IMR-90 (cell line): ENCODE measurements at regions not wholly inside any gene's neighbourhood (a gene's known extent, or its start where the extent isn't known, plus 50 kb on each side); places are given as distances from the start of the nearest gene placed in this dataset.

Experiments
- CEBPB ChIP-seq: IDR thresholded peaks from 2 replicates; pipeline ENCODE4 v1.6.1; 2012; ENCODE audit warnings: low read depth, low read length, improper control_type of control experiment
- CHD1 ChIP-seq: IDR thresholded peaks from 2 replicates; pipeline ENCODE4 v1.6.1; 2012; ENCODE audit warnings: low read depth, low read length, improper control_type of control experiment
- FOS ChIP-seq: fragments of 150-350 bp; IDR thresholded peaks from 2 replicates; pipeline ENCODE4 v1.6.1; 2016; ENCODE audit warnings: low read depth, low read length
- MAFK ChIP-seq: IDR thresholded peaks from 2 replicates; pipeline ENCODE4 v1.6.1; 2012; ENCODE audit warnings: low read depth, low read length, improper control_type of control experiment
- POLR2A ChIP-seq: IDR thresholded peaks from 2 replicates; pipeline ENCODE4 v1.6.1; 2012; ENCODE audit warnings: mild to moderate bottlenecking, low read depth, low read length
- RFX5 ChIP-seq: IDR thresholded peaks from 2 replicates; pipeline ENCODE4 v1.8.0; 2012; ENCODE audit warnings: low read depth, mild to moderate bottlenecking, low read length, moderate library complexity
- SMC3 ChIP-seq: fragments of 150-350 bp; IDR thresholded peaks from 2 replicates; pipeline ENCODE4 v1.6.1; 2016; ENCODE audit warnings: low read depth, mild to moderate bottlenecking, antibody characterized with exemption, low read length, moderate library complexity
- TF ChIP-seq, protein P1 (sequence below): conservative IDR thresholded peaks from 2 replicates; pipeline ENCODE4 v1.5.1; 2012; ENCODE audit warnings: mild to moderate bottlenecking, low read depth, low read length, improper control_type of control experiment
- TF ChIP-seq, protein P2 (sequence below): fragments of 150-350 bp; IDR thresholded peaks from 2 replicates; pipeline ENCODE4 v1.6.1; 2016; ENCODE audit warnings: low read depth, mild to moderate bottlenecking, low read length, moderate library complexity, borderline replicate concordance

- TF ChIP-seq POLR2A (no peak), CHD1 (no peak), CEBPB (no peak), RFX5 (no peak), FOS (no peak), MAFK (no peak), SMC3 (no peak)
- TF ChIP-seq, protein P1, sequence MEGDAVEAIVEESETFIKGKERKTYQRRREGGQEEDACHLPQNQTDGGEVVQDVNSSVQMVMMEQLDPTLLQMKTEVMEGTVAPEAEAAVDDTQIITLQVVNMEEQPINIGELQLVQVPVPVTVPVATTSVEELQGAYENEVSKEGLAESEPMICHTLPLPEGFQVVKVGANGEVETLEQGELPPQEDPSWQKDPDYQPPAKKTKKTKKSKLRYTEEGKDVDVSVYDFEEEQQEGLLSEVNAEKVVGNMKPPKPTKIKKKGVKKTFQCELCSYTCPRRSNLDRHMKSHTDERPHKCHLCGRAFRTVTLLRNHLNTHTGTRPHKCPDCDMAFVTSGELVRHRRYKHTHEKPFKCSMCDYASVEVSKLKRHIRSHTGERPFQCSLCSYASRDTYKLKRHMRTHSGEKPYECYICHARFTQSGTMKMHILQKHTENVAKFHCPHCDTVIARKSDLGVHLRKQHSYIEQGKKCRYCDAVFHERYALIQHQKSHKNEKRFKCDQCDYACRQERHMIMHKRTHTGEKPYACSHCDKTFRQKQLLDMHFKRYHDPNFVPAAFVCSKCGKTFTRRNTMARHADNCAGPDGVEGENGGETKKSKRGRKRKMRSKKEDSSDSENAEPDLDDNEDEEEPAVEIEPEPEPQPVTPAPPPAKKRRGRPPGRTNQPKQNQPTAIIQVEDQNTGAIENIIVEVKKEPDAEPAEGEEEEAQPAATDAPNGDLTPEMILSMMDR, result no peak
- TF ChIP-seq, protein P2, sequence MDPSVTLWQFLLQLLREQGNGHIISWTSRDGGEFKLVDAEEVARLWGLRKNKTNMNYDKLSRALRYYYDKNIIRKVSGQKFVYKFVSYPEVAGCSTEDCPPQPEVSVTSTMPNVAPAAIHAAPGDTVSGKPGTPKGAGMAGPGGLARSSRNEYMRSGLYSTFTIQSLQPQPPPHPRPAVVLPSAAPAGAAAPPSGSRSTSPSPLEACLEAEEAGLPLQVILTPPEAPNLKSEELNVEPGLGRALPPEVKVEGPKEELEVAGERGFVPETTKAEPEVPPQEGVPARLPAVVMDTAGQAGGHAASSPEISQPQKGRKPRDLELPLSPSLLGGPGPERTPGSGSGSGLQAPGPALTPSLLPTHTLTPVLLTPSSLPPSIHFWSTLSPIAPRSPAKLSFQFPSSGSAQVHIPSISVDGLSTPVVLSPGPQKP, result no peak
Observed at GRCh38 chr4:30396772-30397475, 323.2 kb upstream of the PCDH7 start.
